HG02981 (cell line): ENCODE measurements at regions not wholly inside any gene's neighbourhood (a gene's known extent, or its start where the extent isn't known, plus 50 kb on each side); places are given as distances from the start of the nearest gene placed in this dataset.
"Not testable (repeated sequence)": the region's sequence is repeated elsewhere in the genome, so short reads cannot be mapped to it uniquely, and the experiment has no call there.

Experiments
- ATAC-seq: cut with Tn5 transposase; IDR thresholded peaks from one replicate; pipeline ENCODE4 v1.9.1; 2021; ENCODE audit warnings: mild to moderate bottlenecking, moderate library complexity; ENCODE audit not compliant: unreplicated experiment

GRCh38 chr14:51568366-51568765, 83.3 kb upstream of the FRMD6 start:
- ATAC-seq, result no peak

- no peak for ATAC-seq
Measured at GRCh38 chr14:51573607-51574006, 78.1 kb upstream of the FRMD6 start.

- ATAC-seq, result no peak
Measured at GRCh38 chr14:51574009-51574408, 77.7 kb upstream of the FRMD6 start.

GRCh38 chr14:51575349-51576116, 76.2 kb upstream of the FRMD6 start:
- no peak for ATAC-seq

- no peak for ATAC-seq
Measured at GRCh38 chr14:51576117-51576430, 75.6 kb upstream of the FRMD6 start.

GRCh38 chr14:51576879-51577278, 74.8 kb upstream of the FRMD6 start:
- ATAC-seq, result no peak

- ATAC-seq, result no peak
Measured at GRCh38 chr14:51578853-51579252, 72.9 kb upstream of the FRMD6 start.

- ATAC-seq, result no peak
Measured at GRCh38 chr14:51581017-51581881, 70.5 kb upstream of the FRMD6 start.

GRCh38 chr14:51582437-51582836, 69.3 kb upstream of the FRMD6 start:
- ATAC-seq, result no peak

GRCh38 chr14:51585055-51585454, 66.7 kb upstream of the FRMD6 start:
- no peak for ATAC-seq

GRCh38 chr14:51592836-51593235, 58.9 kb upstream of the FRMD6 start:
- ATAC-seq, result no peak

- no peak for ATAC-seq
Measured at GRCh38 chr14:51593397-51593796, 58.3 kb upstream of the FRMD6 start.

- no peak for ATAC-seq
Measured at GRCh38 chr14:51595881-51596455, 55.7 kb upstream of the FRMD6 start.

- no peak for ATAC-seq
Measured at GRCh38 chr14:51596488-51597117, 55.1 kb upstream of the FRMD6 start.

- ATAC-seq, result no peak
Measured at GRCh38 chr14:51597261-51598001, 54.3 kb upstream of the FRMD6 start.

- ATAC-seq, result not testable (repeated sequence)
Measured at GRCh38 chr14:51598924-51599600, 52.6 kb upstream of the FRMD6 start.

- no peak for ATAC-seq
Measured at GRCh38 chr14:51600658-51601057, 51.1 kb upstream of the FRMD6 start.
